GM10248 (cell line): ENCODE measurements at regions not wholly inside any gene's neighbourhood (a gene's known extent, or its start where the extent isn't known, plus 50 kb on each side); places are given as distances from the start of the nearest gene placed in this dataset.

Experiments
- CTCF ChIA-PET: fragments of 300-600 bp; sonication (Branson Sonifier 250); formaldehyde crosslinking; extraction: SDS; loops from one replicate; lab custom pipeline; 2021; ENCODE audit warnings: antibody characterized with exemption; lab: Yijun Ruan, JAX
- POLR2A ChIA-PET: fragments of 350-650 bp; sonication (Branson Sonifier 250); formaldehyde crosslinking; extraction: SDS; loops from one replicate; lab custom pipeline; 2020; ENCODE audit warnings: antibody characterized with exemption; lab: Yijun Ruan, JAX
- DNase-seq: peaks from one replicate; pipeline ENCODE4 v3.0.0; 2012; ENCODE audit errors: extremely low spot score
- CTCF ChIP-seq: IDR thresholded peaks from 2 replicates; pipeline ENCODE4 v1.5.1; 2012; ENCODE audit warnings: mild to moderate bottlenecking, low read depth; ENCODE audit errors: extremely low read depth, missing control alignments, control extremely low read depth

- DNase-seq = no peak
- ChIA-PET POLR2A (no interaction called here), CTCF (interaction anchor here (1.2 to 1.3 kb wide), 2 partner anchors 17 to 25 kb away, joined by 3 to 4 read pairs; no protein-coding TSS in a partner anchor)
- no peak for TF ChIP-seq CTCF
These were observed 509.8 kb upstream of the JARID2 start for GRCh38 chr6:14735956-14736486.

- CTCF ChIA-PET = interaction anchor here (1.2 to 1.3 kb wide), 2 partner anchors 17 to 25 kb away, joined by 3 to 4 read pairs; no protein-coding TSS in a partner anchor
These were observed 509.3 kb upstream of the JARID2 start for GRCh38 chr6:14736554-14736953.

GRCh38 chr6:14738497-14738896, 507.4 kb upstream of the JARID2 start:
- POLR2A ChIA-PET = no interaction called here
- no peak for TF ChIP-seq CTCF
- CTCF ChIA-PET = no interaction called here
- no peak for DNase-seq

More at GRCh38 chr6:14736554-14736953, 509.3 kb upstream of the JARID2 start:
- POLR2A ChIA-PET = no interaction called here
- TF ChIP-seq CTCF = no peak
- DNase-seq = no peak

- no peak for TF ChIP-seq CTCF
- no peak for DNase-seq
- ChIA-PET CTCF (no interaction called here), POLR2A (no interaction called here)
These were observed 506.9 kb upstream of the JARID2 start for GRCh38 chr6:14738933-14739332.

GRCh38 chr6:14739827-14740226, 506.0 kb upstream of the JARID2 start:
- POLR2A ChIA-PET = no interaction called here
- no peak for DNase-seq
- CTCF ChIA-PET = interaction anchor here (1.8 kb wide), 1 partner anchor 16 kb away, joined by 4 read pairs; no protein-coding TSS in a partner anchor
- TF ChIP-seq CTCF = no peak

- POLR2A ChIA-PET = no interaction called here
These were observed 503.7 kb upstream of the JARID2 start for GRCh38 chr6:14742171-14742570.

More at GRCh38 chr6:14742171-14742570, 503.7 kb upstream of the JARID2 start:
- TF ChIP-seq CTCF = no peak
- DNase-seq = no peak
- CTCF ChIA-PET = interaction anchor here (1.0 to 1.2 kb wide), 3 partner anchors 13 to 24 kb away, joined by 3 read pairs; no protein-coding TSS in a partner anchor
